Mesendoderm (in vitro differentiated cells): ENCODE measurements at regions not wholly inside any gene's neighbourhood (a gene's known extent, or its start where the extent isn't known, plus 50 kb on each side); places are given as distances from the start of the nearest gene placed in this dataset.

Experiments used
- DNase-seq: peaks from one replicate; pipeline ENCODE4 v3.0.0; 2013
- H2AK5ac ChIP-seq: 2 replicates; pipeline ENCODE4 v1.6.1; 2013; ENCODE audit warnings: low read length, inconsistent platforms
- H2BK120ac ChIP-seq: 2 replicates; pipeline ENCODE4 v1.6.1; 2013; ENCODE audit warnings: low read depth, mild to moderate bottlenecking, low read length, moderate library complexity, mixed read lengths
- H2BK15ac ChIP-seq: replicated peaks from 2 replicates; pipeline ENCODE4 v1.6.1; 2013; ENCODE audit warnings: low read depth, mild to moderate bottlenecking, moderate library complexity
- H2BK5ac ChIP-seq: 2 replicates; pipeline ENCODE4 v1.6.1; 2013; ENCODE audit warnings: low read length, inconsistent platforms
- H3K18ac ChIP-seq: 2 replicates; pipeline ENCODE4 v1.6.1; 2013; ENCODE audit warnings: mild to moderate bottlenecking, low read length, mixed read lengths
- H3K23ac ChIP-seq: one replicate; pipeline ENCODE4 v1.6.1; 2013; ENCODE audit warnings: low read length
- H3K27ac ChIP-seq: 2 replicates; pipeline ENCODE4 v1.5.1; 2013; ENCODE audit warnings: low read depth, mild to moderate bottlenecking, inconsistent platforms, low read length, moderate library complexity
- H3K27me3 ChIP-seq: 2 replicates; pipeline ENCODE4 v1.6.1; 2013; ENCODE audit warnings: low read length, control low read depth, mild to moderate bottlenecking, inconsistent platforms; ENCODE audit not compliant: insufficient read depth, poor library complexity
- H3K36me3 ChIP-seq: 2 replicates; pipeline ENCODE4 v1.6.1; 2013; ENCODE audit warnings: low read length, inconsistent platforms; ENCODE audit not compliant: control insufficient read depth, insufficient read depth
- H3K4ac ChIP-seq: one replicate; pipeline ENCODE4 v1.6.1; 2013; ENCODE audit warnings: low read depth, mild to moderate bottlenecking, low read length, moderate library complexity
- H3K4me1 ChIP-seq: 2 replicates; pipeline ENCODE4 v1.6.1; 2013; ENCODE audit warnings: low read depth, low read length, inconsistent platforms; ENCODE audit not compliant: control insufficient read depth
- H3K4me2 ChIP-seq: 2 replicates; pipeline ENCODE4 v1.6.1; 2013; ENCODE audit warnings: low read length
- H3K4me3 ChIP-seq: 2 replicates; pipeline ENCODE4 v1.5.1; 2013; ENCODE audit warnings: mild to moderate bottlenecking, low read length
- H3K56ac ChIP-seq: one replicate; pipeline ENCODE4 v1.6.1; 2013; ENCODE audit warnings: low read length
- H3K79me1 ChIP-seq: 2 replicates; pipeline ENCODE4 v1.6.1; 2013; ENCODE audit warnings: low read length, inconsistent platforms
- H3K79me2 ChIP-seq: 2 replicates; pipeline ENCODE4 v1.6.1; 2013; ENCODE audit warnings: mild to moderate bottlenecking, low read length; ENCODE audit not compliant: control insufficient read depth, insufficient read depth
- H3K9ac ChIP-seq: 2 replicates; pipeline ENCODE4 v1.6.1; 2013; ENCODE audit warnings: low read length, inconsistent platforms
- H4K5ac ChIP-seq: one replicate; pipeline ENCODE4 v1.6.1; 2013; ENCODE audit warnings: low read length
- H4K8ac ChIP-seq: one replicate; pipeline ENCODE4 v1.6.1; 2013; ENCODE audit warnings: low read depth, mild to moderate bottlenecking, control low read depth, low read length, moderate library complexity
- WGBS: extraction: QIAGEN DNeasy Blood & Tissue Kit; methylation state at CpG from one replicate; pipeline ENCODE4 v1.1.7; 2013; ENCODE audit warnings: low lambda C conversion rate, missing lambda C conversion rate; ENCODE audit not compliant: insufficient coverage; ENCODE audit errors: extremely low coverage; 5-methylcytosine and 5-hydroxymethylcytosine counted together

DNA sequence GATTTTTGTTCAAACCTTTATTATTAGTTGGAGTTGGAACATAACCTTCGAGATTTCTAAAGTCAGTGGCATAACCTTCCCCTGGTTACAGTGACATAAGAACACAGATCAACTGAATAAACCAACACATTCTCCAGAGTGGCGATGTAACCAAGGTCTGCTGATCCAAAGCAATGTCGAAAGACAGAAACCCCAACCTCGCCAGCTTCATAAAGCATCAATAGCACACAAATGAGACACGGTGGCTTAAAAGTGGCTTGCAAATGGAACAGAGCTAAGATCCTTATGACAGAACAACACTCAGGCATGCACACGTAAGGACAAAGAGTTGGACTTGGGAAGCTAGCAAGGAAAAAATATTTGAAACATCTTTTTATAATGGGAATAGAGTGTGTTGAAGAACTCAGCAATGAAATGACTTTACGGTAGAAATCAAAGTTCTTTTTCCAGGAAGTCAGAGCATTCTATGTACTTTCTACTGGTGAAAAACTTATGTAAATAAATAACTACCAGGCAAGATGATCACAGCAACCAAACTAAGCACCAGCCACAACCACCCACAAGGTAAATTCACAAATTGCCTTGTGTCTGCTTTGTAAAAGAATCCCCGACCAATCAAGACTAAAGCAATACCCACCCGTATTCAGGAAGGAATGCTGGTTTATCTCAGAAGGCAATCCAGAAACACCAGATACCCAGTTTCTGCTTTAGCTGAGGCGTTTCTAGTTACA lies 61.0 kb upstream of the NHSL1 start:
- no peak overlapping the region for H3K4me2 ChIP-seq
- H3K4me1 ChIP-seq, result peaks cover 8% of the 10 kb centered on the region
- no peak overlapping the region for H3K27ac ChIP-seq
- H2BK15ac ChIP-seq, result peak overlapping the region; percentile 60
- peak overlapping the region; percentile 86 for H3K4ac ChIP-seq
- H2AK5ac ChIP-seq, result no peak overlapping the region
- H2BK120ac ChIP-seq, result no peak overlapping the region
- H3K79me2 ChIP-seq, result peaks cover 32% of the 10 kb centered on the region
- H3K79me1 ChIP-seq, result peaks cover 10% of the 10 kb centered on the region
- no peak overlapping the region for H3K56ac ChIP-seq
- H3K4me3 ChIP-seq, result no peak overlapping the region
- no peak overlapping the region for H3K9ac ChIP-seq
- no CpG with 5 or more reads among the region's 10 CpGs for WGBS
- no peaks in the 10 kb centered on the region for H3K27me3 ChIP-seq
- H4K5ac ChIP-seq, result no peak overlapping the region
- peak; percentile 78 for DNase-seq
- no peak overlapping the region for H3K23ac ChIP-seq
- peak overlapping the region; percentile 45 for H3K18ac ChIP-seq
- no peaks in the 10 kb centered on the region for H3K36me3 ChIP-seq
- no peak overlapping the region for H4K8ac ChIP-seq
- no peak overlapping the region for H2BK5ac ChIP-seq

DNA sequence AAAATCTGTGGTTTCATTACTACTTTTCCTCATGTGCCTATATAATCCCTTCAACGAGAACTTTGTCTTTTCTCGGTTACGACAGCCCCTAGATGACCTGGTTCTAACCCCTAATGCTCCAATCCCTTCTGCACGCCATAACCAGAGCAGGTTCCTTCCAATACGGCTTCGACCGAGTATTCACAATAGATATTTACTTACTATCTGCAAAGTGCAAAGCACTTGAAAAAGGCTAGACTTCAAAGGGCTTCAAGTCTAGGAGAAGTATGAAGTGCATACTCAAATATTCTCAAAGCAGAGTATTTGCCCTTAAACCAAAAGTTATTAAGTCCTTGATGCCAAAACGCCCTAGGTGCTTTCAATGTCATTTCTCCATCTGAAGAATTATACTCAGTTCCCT lies 63.4 kb upstream of the NHSL1 start:
- Histone ChIP-seq H3K56ac (no peak overlapping the region), H3K79me2 (peaks cover 32% of the 10 kb centered on the region), H3K4me2 (no peak overlapping the region), H3K23ac (no peak overlapping the region), H3K18ac (no peak overlapping the region), H3K4me3 (no peak overlapping the region), H3K27ac (no peak overlapping the region), H4K8ac (no peak overlapping the region), H2BK120ac (no peak overlapping the region), H2AK5ac (no peak overlapping the region), H3K4ac (no peak overlapping the region), H3K36me3 (no peaks in the 10 kb centered on the region), H2BK15ac (no peak overlapping the region), H3K9ac (no peak overlapping the region), H3K27me3 (no peaks in the 10 kb centered on the region), H2BK5ac (no peak overlapping the region), H3K4me1 (peaks cover 6% of the 10 kb centered on the region), H4K5ac (no peak overlapping the region), H3K79me1 (peaks cover 10% of the 10 kb centered on the region)
- DNase-seq, result no peak
- no CpG with 5 or more reads among the region's 8 CpGs for WGBS

GRCh38 chr6:138563231-138563630 lies 63.9 kb upstream of the NHSL1 start:
- Histone ChIP-seq H3K27me3 (no peaks in the 10 kb centered on the region), H3K18ac (no peak overlapping the region), H3K9ac (no peak overlapping the region), H3K36me3 (no peaks in the 10 kb centered on the region), H3K4me3 (no peak overlapping the region), H3K23ac (no peak overlapping the region), H3K4ac (no peak overlapping the region), H4K8ac (no peak overlapping the region), H2AK5ac (no peak overlapping the region), H3K56ac (no peak overlapping the region), H3K4me1 (peaks cover 6% of the 10 kb centered on the region), H2BK5ac (no peak overlapping the region), H3K79me1 (peaks cover 11% of the 10 kb centered on the region), H2BK120ac (no peak overlapping the region), H3K4me2 (no peak overlapping the region), H4K5ac (no peak overlapping the region), H3K79me2 (peaks cover 35% of the 10 kb centered on the region), H3K27ac (no peak overlapping the region), H2BK15ac (no peak overlapping the region)
- no CpG with 5 or more reads among the region's 6 CpGs for WGBS
- DNase-seq, result no peak

GRCh38 chr6:138563650-138564049 lies 64.4 kb upstream of the NHSL1 start:
- peaks cover 6% of the 10 kb centered on the region for H3K4me1 ChIP-seq
- no CpG with 5 or more reads among the region's 3 CpGs for WGBS
- peak; percentile 82 for DNase-seq

DNA sequence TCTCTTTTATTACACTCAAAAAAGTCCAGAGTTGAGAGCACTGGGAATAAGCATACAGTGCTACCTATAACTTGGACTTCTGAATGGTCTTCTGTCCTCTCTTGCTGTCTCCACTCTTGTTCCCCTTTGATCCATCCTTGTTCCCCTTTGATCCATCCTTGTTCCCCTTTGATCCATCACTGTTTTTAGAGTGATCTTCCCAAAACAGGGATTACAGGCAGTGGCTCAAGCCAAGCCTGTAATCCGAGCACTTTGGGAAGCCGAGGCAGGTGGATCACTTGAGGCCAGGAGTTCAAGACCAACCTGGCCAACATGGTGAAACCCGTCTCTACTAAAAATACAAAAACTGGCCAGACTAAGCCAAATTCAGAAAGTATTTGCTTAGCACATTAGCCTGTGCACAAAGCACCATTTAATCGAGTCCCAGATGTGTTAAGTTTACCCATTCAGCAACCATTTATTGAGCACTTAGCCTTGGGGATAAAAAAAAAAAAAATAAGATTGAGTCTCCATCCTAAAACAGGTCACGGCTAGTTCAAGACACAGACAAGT lies 65.0 kb upstream of the NHSL1 start:
- Histone ChIP-seq H3K27me3 (no peaks in the 10 kb centered on the region), H3K4ac (no peak overlapping the region), H2AK5ac (no peak overlapping the region), H3K9ac (no peak overlapping the region), H4K5ac (no peak overlapping the region), H3K18ac (no peak overlapping the region), H3K56ac (no peak overlapping the region), H2BK120ac (no peak overlapping the region), H3K23ac (no peak overlapping the region), H2BK5ac (no peak overlapping the region), H3K27ac (no peak overlapping the region), H3K4me2 (no peak overlapping the region), H4K8ac (no peak overlapping the region), H3K36me3 (no peaks in the 10 kb centered on the region), H3K79me2 (peaks cover 28% of the 10 kb centered on the region), H3K79me1 (peaks cover 11% of the 10 kb centered on the region), H2BK15ac (no peak overlapping the region), H3K4me3 (no peak overlapping the region), H3K4me1 (peaks cover 6% of the 10 kb centered on the region)
- no CpG with 5 or more reads among the region's 5 CpGs for WGBS
- DNase-seq, result no peak

More at GRCh38 chr6:138563650-138564049, 64.4 kb upstream of the NHSL1 start:
- Histone ChIP-seq H3K23ac (no peak overlapping the region), H4K5ac (no peak overlapping the region), H3K4me3 (no peak overlapping the region), H3K79me2 (peaks cover 33% of the 10 kb centered on the region), H2BK120ac (no peak overlapping the region), H4K8ac (no peak overlapping the region), H3K4me2 (no peak overlapping the region), H3K18ac (no peak overlapping the region), H3K79me1 (peaks cover 11% of the 10 kb centered on the region), H3K56ac (no peak overlapping the region), H3K27ac (no peak overlapping the region), H2AK5ac (no peak overlapping the region), H3K27me3 (no peaks in the 10 kb centered on the region), H3K4ac (no peak overlapping the region), H2BK15ac (no peak overlapping the region), H3K9ac (no peak overlapping the region), H3K36me3 (no peaks in the 10 kb centered on the region), H2BK5ac (no peak overlapping the region)
